Liver (tissue), 8 donors: ENCODE measurements at regions not wholly inside any gene's neighbourhood (a gene's known extent, or its start where the extent isn't known, plus 50 kb on each side); places are given as distances from the start of the nearest gene placed in this dataset.

Source experiments
- DNase-seq: peaks from one replicate; pipeline ENCODE4 v3.0.0-alpha.2; 2017; ENCODE audit warnings: low spot score
- H3K27ac ChIP-seq, 2 donors: one replicate each; pipeline ENCODE4 v1.7.0; 2013; ENCODE audit warnings: inconsistent platforms in 2 of 2, low read length in 2 of 2, control low read depth in 1 of 2, low read depth in 1 of 2, mild to moderate bottlenecking in 1 of 2
- H3K27me3 ChIP-seq, 4 donors: one replicate each; pipeline versions ENCODE4 v1.6.1 to v1.7.0; 2013; ENCODE audit warnings: low read length in 3 of 4, inconsistent platforms in 1 of 4, mild to moderate bottlenecking in 1 of 4, moderate library complexity in 1 of 4; ENCODE audit not compliant: control insufficient read depth in 4 of 4, insufficient read depth in 4 of 4
- H3K36me3 ChIP-seq, 4 donors: one replicate each; pipeline versions ENCODE4 v1.6.1 to v1.7.0; 2013; ENCODE audit warnings: low read length in 3 of 4, mild to moderate bottlenecking in 3 of 4, low read depth in 1 of 4, moderate library complexity in 1 of 4; ENCODE audit not compliant: control insufficient read depth in 4 of 4, insufficient read depth in 3 of 4
- H3K4me1 ChIP-seq, 4 donors: one replicate each; pipeline versions ENCODE4 v1.6.1 to v1.7.0; 2013; ENCODE audit warnings: low read length in 3 of 4, mild to moderate bottlenecking in 3 of 4, moderate library complexity in 1 of 4; ENCODE audit not compliant: control insufficient read depth in 4 of 4, insufficient read depth in 4 of 4
- H3K4me3 ChIP-seq, 3 donors: one replicate each; pipeline versions ENCODE4 v1.6.1 to v1.7.0; 2013; ENCODE audit warnings: low read length in 3 of 3, control low read depth in 1 of 3, low read depth in 1 of 3, mild to moderate bottlenecking in 1 of 3
- H3K9ac ChIP-seq, 2 donors: one replicate each; pipeline ENCODE4 v1.7.0; 2013; ENCODE audit warnings: low read length in 2 of 2, mild to moderate bottlenecking in 2 of 2, moderate library complexity in 2 of 2, control low read depth in 1 of 2, low read depth in 1 of 2
- H3K9me3 ChIP-seq, 4 donors: one replicate each; pipeline versions ENCODE4 v1.6.1 to v1.7.0; 2013; ENCODE audit warnings: low read length in 3 of 4; ENCODE audit not compliant: control insufficient read depth in 4 of 4
- EGR1 ChIP-seq, 2 donors: IDR thresholded peaks; 2 replicates each; pipeline ENCODE4 v1.6.1; 2016 to 2018; ENCODE audit warnings: antibody characterized with exemption in 2 of 2, low read depth in 2 of 2
- FOXA1 ChIP-seq: IDR thresholded peaks from 2 replicates; pipeline ENCODE4 v1.6.1; 2016; ENCODE audit warnings: antibody characterized with exemption
- HNF4A ChIP-seq, 2 donors: conservative IDR thresholded peaks; 2 replicates each; pipeline ENCODE4 v1.6.1; 2016; ENCODE audit warnings: antibody characterized with exemption in 2 of 2, mild to moderate bottlenecking in 2 of 2
- HNF4G ChIP-seq: IDR thresholded peaks from 2 replicates; pipeline ENCODE4 v1.6.1; 2016; ENCODE audit warnings: antibody characterized with exemption
- JUND ChIP-seq, 2 donors: IDR thresholded peaks; 2 replicates each; pipeline ENCODE4 v1.6.1; 2016; ENCODE audit warnings: antibody characterized with exemption in 2 of 2
- NR2F2 ChIP-seq: IDR thresholded peaks from 2 replicates; pipeline ENCODE4 v1.6.1; 2016; ENCODE audit warnings: antibody characterized with exemption
- RAD21 ChIP-seq, 2 donors: IDR thresholded peaks; 2 replicates each; pipeline ENCODE4 v1.6.1; 2016; ENCODE audit warnings: antibody characterized with exemption in 2 of 2, mild to moderate bottlenecking in 2 of 2
- RXRA ChIP-seq, 2 donors: IDR thresholded peaks; 2 replicates each; pipeline ENCODE4 v1.6.1; 2017 to 2018; ENCODE audit warnings: antibody characterized with exemption in 2 of 2, mild to moderate bottlenecking in 1 of 2
- SP1 ChIP-seq: IDR thresholded peaks from 2 replicates; pipeline ENCODE4 v1.6.1; 2018; ENCODE audit warnings: antibody characterized with exemption, mild to moderate bottlenecking
- TAF1 ChIP-seq: conservative IDR thresholded peaks from 2 replicates; pipeline ENCODE4 v1.6.1; 2016; ENCODE audit warnings: antibody characterized with exemption, mild to moderate bottlenecking
- WGBS: extraction: QIAGEN DNeasy Blood & Tissue Kit; methylation state at CpG from one replicate; pipeline ENCODE4 v1.1.7; 2013; 5-methylcytosine and 5-hydroxymethylcytosine counted together
- TF ChIP-seq, protein P1 (sequence below): IDR thresholded peaks from 2 replicates; pipeline ENCODE4 v1.6.1; 2016; ENCODE audit warnings: antibody characterized with exemption
- TF ChIP-seq, protein P2 (sequence below): IDR thresholded peaks from 2 replicates; pipeline ENCODE4 v1.6.1; 2016; ENCODE audit warnings: antibody characterized with exemption
- TF ChIP-seq, protein P3 (sequence below): fragments of 150-350 bp; IDR thresholded peaks from 2 replicates; pipeline ENCODE4 v1.5.1; 2017; ENCODE audit warnings: improper control_type of control experiment, low read depth, low read length; ENCODE audit not compliant: missing input control
- donor health status: healthy.
- donor health status: healthy.
- donor health status: healthy.
- donor health status: healthy.
- donor health status: healthy.

DNA sequence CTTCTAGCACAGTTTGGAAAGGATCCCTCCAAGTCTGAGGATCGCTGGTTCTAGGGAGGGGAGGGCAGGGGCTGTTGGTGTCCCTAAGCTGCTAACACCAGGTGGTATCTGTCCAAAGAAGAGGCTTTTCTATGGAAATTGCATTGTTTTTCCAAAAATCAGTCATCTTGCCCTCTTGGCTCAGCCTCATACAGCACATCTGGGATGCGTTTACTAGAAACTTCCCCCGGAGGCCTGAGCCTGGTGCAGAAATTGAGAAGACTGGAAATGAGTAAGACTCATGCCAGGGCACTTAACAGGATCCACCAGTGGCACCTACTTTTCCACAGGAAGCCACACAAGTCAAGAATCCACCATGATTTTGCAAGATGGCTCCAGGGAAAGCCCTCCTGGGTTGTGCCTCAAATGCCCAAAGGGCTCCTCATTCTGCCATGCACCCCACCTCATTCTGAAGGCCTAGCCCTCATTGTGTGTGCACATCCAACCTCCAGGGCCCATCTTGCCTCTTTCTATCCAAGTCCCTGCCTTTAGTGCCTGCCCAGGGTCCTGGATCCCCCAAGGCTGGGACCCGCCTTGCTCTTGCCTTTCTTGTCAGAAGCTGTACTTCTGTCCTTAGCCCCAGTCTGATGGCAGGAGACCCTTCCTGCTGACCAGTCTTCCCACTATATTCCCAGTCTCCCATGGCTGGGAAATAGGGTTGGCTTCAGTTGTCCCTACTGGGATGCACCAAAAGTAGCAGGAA, 97.6 kb downstream of the MRPL14 start:
- H3K27ac ChIP-seq, result no peak overlapping the region
- H3K9me3 ChIP-seq, result no peaks in the 10 kb centered on the region
- TF ChIP-seq SP1 (no peak), NR2F2 (no peak), RXRA (IDR thresholded peaks at IDR 0.05) (no peak), HNF4G (no peak), RAD21 (IDR thresholded peaks at IDR 0.05) (no peak), FOXA1 (no peak)
- TF ChIP-seq, protein P1, sequence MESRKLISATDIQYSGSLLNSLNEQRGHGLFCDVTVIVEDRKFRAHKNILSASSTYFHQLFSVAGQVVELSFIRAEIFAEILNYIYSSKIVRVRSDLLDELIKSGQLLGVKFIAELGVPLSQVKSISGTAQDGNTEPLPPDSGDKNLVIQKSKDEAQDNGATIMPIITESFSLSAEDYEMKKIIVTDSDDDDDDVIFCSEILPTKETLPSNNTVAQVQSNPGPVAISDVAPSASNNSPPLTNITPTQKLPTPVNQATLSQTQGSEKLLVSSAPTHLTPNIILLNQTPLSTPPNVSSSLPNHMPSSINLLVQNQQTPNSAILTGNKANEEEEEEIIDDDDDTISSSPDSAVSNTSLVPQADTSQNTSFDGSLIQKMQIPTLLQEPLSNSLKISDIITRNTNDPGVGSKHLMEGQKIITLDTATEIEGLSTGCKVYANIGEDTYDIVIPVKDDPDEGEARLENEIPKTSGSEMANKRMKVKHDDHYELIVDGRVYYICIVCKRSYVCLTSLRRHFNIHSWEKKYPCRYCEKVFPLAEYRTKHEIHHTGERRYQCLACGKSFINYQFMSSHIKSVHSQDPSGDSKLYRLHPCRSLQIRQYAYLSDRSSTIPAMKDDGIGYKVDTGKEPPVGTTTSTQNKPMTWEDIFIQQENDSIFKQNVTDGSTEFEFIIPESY, result no peak
- TF ChIP-seq, protein P2, sequence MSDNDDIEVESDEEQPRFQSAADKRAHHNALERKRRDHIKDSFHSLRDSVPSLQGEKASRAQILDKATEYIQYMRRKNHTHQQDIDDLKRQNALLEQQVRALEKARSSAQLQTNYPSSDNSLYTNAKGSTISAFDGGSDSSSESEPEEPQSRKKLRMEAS, result no peak
- no peak for DNase-seq
- H3K36me3 ChIP-seq, result no peaks in the 10 kb centered on the region
- no peak overlapping the region for H3K9ac ChIP-seq
- H3K27me3 ChIP-seq, result no peaks in the 10 kb centered on the region
- H3K4me3 ChIP-seq, result no peak overlapping the region
- no peaks in the 10 kb centered on the region for H3K4me1 ChIP-seq
- 93% methylated on average over 4 of the region's 4 CpGs for WGBS

DNA sequence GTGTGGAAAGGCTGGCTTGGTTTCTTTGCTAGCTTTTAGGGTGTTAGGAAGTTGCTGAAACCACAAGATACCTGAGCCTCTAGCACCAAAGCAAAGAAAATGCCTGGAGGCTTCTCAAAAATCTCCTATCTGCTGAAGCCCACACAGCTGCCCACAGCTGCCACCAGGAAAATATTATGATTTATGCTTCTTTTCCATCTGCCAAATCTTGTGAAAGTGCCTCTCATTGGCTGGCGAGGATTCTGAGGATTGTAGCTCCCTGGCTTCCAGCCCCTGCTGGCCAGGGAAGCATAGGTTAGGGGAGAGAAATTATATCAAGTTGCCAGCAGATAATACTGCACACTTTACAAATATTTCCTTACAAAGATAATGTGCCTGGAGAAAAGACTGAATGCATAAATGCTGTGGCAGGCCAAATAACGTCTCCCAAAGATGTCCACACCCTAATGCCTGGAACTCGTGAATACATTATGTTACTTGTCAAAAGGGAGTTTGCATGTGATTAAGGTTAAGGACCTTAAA, 98.4 kb downstream of the MRPL14 start:
- TF ChIP-seq TAF1 (no peak), EGR1 (IDR thresholded peaks at IDR 0.05; ENCODE audit: low read depth in 2 of 2) (no peak), NR2F2 (no peak), SP1 (no peak), JUND (IDR thresholded peaks at IDR 0.05) (no peak), RAD21 (IDR thresholded peaks at IDR 0.05) (no peak), HNF4A (conservative IDR thresholded peaks at IDR 0.05) (no peak)
- TF ChIP-seq, protein P3, sequence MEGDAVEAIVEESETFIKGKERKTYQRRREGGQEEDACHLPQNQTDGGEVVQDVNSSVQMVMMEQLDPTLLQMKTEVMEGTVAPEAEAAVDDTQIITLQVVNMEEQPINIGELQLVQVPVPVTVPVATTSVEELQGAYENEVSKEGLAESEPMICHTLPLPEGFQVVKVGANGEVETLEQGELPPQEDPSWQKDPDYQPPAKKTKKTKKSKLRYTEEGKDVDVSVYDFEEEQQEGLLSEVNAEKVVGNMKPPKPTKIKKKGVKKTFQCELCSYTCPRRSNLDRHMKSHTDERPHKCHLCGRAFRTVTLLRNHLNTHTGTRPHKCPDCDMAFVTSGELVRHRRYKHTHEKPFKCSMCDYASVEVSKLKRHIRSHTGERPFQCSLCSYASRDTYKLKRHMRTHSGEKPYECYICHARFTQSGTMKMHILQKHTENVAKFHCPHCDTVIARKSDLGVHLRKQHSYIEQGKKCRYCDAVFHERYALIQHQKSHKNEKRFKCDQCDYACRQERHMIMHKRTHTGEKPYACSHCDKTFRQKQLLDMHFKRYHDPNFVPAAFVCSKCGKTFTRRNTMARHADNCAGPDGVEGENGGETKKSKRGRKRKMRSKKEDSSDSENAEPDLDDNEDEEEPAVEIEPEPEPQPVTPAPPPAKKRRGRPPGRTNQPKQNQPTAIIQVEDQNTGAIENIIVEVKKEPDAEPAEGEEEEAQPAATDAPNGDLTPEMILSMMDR, result no peak
- TF ChIP-seq, protein P1, result no peak
- H3K4me3 ChIP-seq, result no peak overlapping the region
- WGBS, result 80% methylated on average over 3 of the region's 3 CpGs
- H3K4me1 ChIP-seq, result no peaks in the 10 kb centered on the region
- no peaks in the 10 kb centered on the region for H3K9me3 ChIP-seq
- no peak overlapping the region for H3K9ac ChIP-seq
- no peak overlapping the region for H3K27ac ChIP-seq
- H3K27me3 ChIP-seq, result no peaks in the 10 kb centered on the region
- no peaks in the 10 kb centered on the region for H3K36me3 ChIP-seq
- DNase-seq, result no peak
